SK-N-SH (cell line): ENCODE measurements at regions not wholly inside any gene's neighbourhood (a gene's known extent, or its start where the extent isn't known, plus 50 kb on each side); places are given as distances from the start of the nearest gene placed in this dataset.

Experiments used
- CTCF ChIA-PET: fragments of 300-600, 350-600 bp; formaldehyde crosslinking; extraction: SDS; loops from one replicate; lab custom pipeline; 2021; lab: Yijun Ruan, JAX
- POLR2A ChIA-PET: fragments of 350-600 bp; sonication (Branson Sonifier 250); formaldehyde crosslinking; extraction: SDS; loops from one replicate; lab custom pipeline; 2020; ENCODE audit warnings: antibody characterized with exemption, inconsistent platforms; lab: Yijun Ruan, JAX
- DNase-seq: peaks from one replicate; pipeline ENCODE4 v3.0.0; 2012
- H2AFZ ChIP-seq: fragments of 200-600 bp; sonication (generic); 2 replicates; pipeline ENCODE4 v1.8.1; 2016; ENCODE audit warnings: antibody characterized with exemption, mild to moderate bottlenecking, low read depth
- H3F3A ChIP-seq: fragments of 200-600 bp; sonication (generic); replicated peaks from 2 replicates; pipeline ENCODE3; 2016; ENCODE audit warnings: antibody characterized with exemption, mild to moderate bottlenecking; ENCODE audit not compliant: insufficient read depth
- H3K27ac ChIP-seq, 2 experiments: fragments of 200-500 bp in 1 of 2; fragments of 200-600 bp in 1 of 2; sonication (Bioruptor generic) in 1 of 2; sonication (generic), shearing (Covaris generic) in 1 of 2; 2 replicates each; pipeline versions ENCODE4 v1.5.1 to v1.6.1; 2014 to 2016; ENCODE audit warnings: low read depth in 2 of 2, inconsistent platforms in 1 of 2, low read length in 1 of 2, mild to moderate bottlenecking in 1 of 2, mixed read lengths in 1 of 2
- H3K27me3 ChIP-seq: fragments of 200-600 bp; sonication (generic), shearing (Covaris generic); 2 replicates; pipeline ENCODE4 v1.6.1; 2016; ENCODE audit warnings: mixed run types; ENCODE audit not compliant: insufficient read depth
- H3K36me3 ChIP-seq, 2 experiments: fragments of 200-500 bp in 1 of 2; fragments of 200-600 bp in 1 of 2; sonication (Bioruptor generic) in 1 of 2; sonication (generic) in 1 of 2; replicated peaks in 1 of 2; 2 replicates each; pipeline versions ENCODE3 to v1.5.1; 2014 to 2016; ENCODE audit warnings: low read length in 1 of 2, mild to moderate bottlenecking in 1 of 2; ENCODE audit not compliant: insufficient read depth in 2 of 2, control insufficient read depth in 1 of 2
- H3K4me1 ChIP-seq, 2 experiments: fragments of 200-500 bp in 1 of 2; fragments of 200-600 bp in 1 of 2; sonication (Bioruptor generic) in 1 of 2; sonication (generic), shearing (Covaris generic) in 1 of 2; 2 replicates each; pipeline versions ENCODE4 v1.5.1 to v1.6.1; 2014 to 2016; ENCODE audit warnings: low read depth in 1 of 2, low read length in 1 of 2, mixed run types in 1 of 2; ENCODE audit not compliant: insufficient read depth in 2 of 2, control insufficient read depth in 1 of 2
- H3K4me2 ChIP-seq: fragments of 200-600 bp; sonication (generic), shearing (Covaris generic); 2 replicates; pipeline ENCODE4 v1.6.1; 2017; ENCODE audit warnings: mixed run types
- H3K4me3 ChIP-seq, 2 experiments: fragments of 200-500 bp in 1 of 2; fragments of 200-600 bp in 1 of 2; sonication (Bioruptor generic) in 1 of 2; sonication (generic), shearing (Covaris generic) in 1 of 2; 2 replicates each; pipeline versions ENCODE4 v1.5.1 to v1.8.1; 2014 to 2016; ENCODE audit warnings: low read depth in 2 of 2, inconsistent platforms in 1 of 2, low read length in 1 of 2, mild to moderate bottlenecking in 1 of 2, mixed read lengths in 1 of 2, moderate library complexity in 1 of 2
- H3K79me2 ChIP-seq: fragments of 200-600 bp; sonication (generic); 2 replicates; pipeline ENCODE4 v1.8.1; 2017; ENCODE audit warnings: mild to moderate bottlenecking; ENCODE audit not compliant: insufficient read depth
- H3K9ac ChIP-seq: fragments of 200-600 bp; sonication (generic); 2 replicates; pipeline ENCODE4 v1.6.1; 2017; ENCODE audit warnings: mixed run types
- H3K9me2 ChIP-seq: fragments of 200-600 bp; sonication (generic); 2 replicates; pipeline ENCODE4 v1.6.1; 2017; ENCODE audit warnings: mixed run types
- H3K9me3 ChIP-seq: fragments of 200-600 bp; sonication (generic); 2 replicates; pipeline ENCODE4 v1.6.1; 2017; ENCODE audit warnings: mixed run types, mild to moderate bottlenecking, moderate library complexity
- H4K20me1 ChIP-seq: fragments of 200-600 bp; sonication (generic); 2 replicates; pipeline ENCODE4 v1.6.1; 2017; ENCODE audit warnings: mild to moderate bottlenecking, mixed run types; ENCODE audit not compliant: insufficient read depth
- CTCF ChIP-seq: fragments of 200-600 bp; sonication (generic); IDR thresholded peaks from 2 replicates; pipeline ENCODE4 v1.6.1; 2017; ENCODE audit warnings: antibody characterized with exemption, mild to moderate bottlenecking, moderate library complexity
- EP300 ChIP-seq, 2 experiments: IDR thresholded peaks; 2 replicates each; pipeline versions ENCODE4 v1.4.0 to v1.6.1; 2012; ENCODE audit warnings: borderline replicate concordance in 1 of 2, low read depth in 1 of 2, low read length in 1 of 2
- EZH2phosphoT487 ChIP-seq: fragments of 200-600 bp; sonication (generic); IDR thresholded peaks from 2 replicates; pipeline ENCODE4 v1.6.1; 2017; ENCODE audit warnings: low read depth, mixed run types, mild to moderate bottlenecking, antibody characterized with exemption, moderate library complexity, borderline replicate concordance
- FOSL2 ChIP-seq: IDR thresholded peaks from 2 replicates; pipeline ENCODE4 v1.4.0; 2012; ENCODE audit warnings: low read depth, mild to moderate bottlenecking, moderate library complexity, borderline replicate concordance
- FOXJ3 ChIP-seq: sonication (generic); formaldehyde crosslinking; IDR thresholded peaks from 2 replicates; pipeline ENCODE4 v1.5.1; 2020; ENCODE audit warnings: mild to moderate bottlenecking, missing genetic modification reagents
- FOXM1 ChIP-seq: IDR thresholded peaks from 2 replicates; pipeline ENCODE4 v1.4.0; 2012; ENCODE audit warnings: low read depth, mild to moderate bottlenecking
- IRF3 ChIP-seq: fragments of 150-350 bp; IDR thresholded peaks from 2 replicates; pipeline ENCODE4 v1.6.1; 2016; ENCODE audit warnings: mild to moderate bottlenecking, low read depth, low read length
- MAX ChIP-seq: IDR thresholded peaks from 2 replicates; pipeline ENCODE4 v1.4.0; 2012; ENCODE audit warnings: low read depth
- MXI1 ChIP-seq: IDR thresholded peaks from 2 replicates; pipeline ENCODE4 v1.6.1; 2012; ENCODE audit warnings: mild to moderate bottlenecking, low read depth, low read length, improper control_type of control experiment
- NFIC ChIP-seq: IDR thresholded peaks from 2 replicates; pipeline ENCODE4 v1.4.0; 2012; ENCODE audit warnings: borderline replicate concordance
- POLR2AphosphoS5 ChIP-seq: IDR thresholded peaks from 2 replicates; pipeline ENCODE4 v1.6.1; 2012; ENCODE audit warnings: low read depth, low read length
- RAD21 ChIP-seq: IDR thresholded peaks from 2 replicates; pipeline ENCODE4 v1.6.1; 2012; ENCODE audit warnings: mild to moderate bottlenecking, low read length
- RCOR1 ChIP-seq: fragments of 150-350 bp; IDR thresholded peaks from 2 replicates; pipeline ENCODE4 v1.6.1; 2017; ENCODE audit warnings: antibody characterized with exemption, low read length
- RFX5 ChIP-seq: IDR thresholded peaks from 2 replicates; pipeline ENCODE4 v1.6.1; 2012; ENCODE audit warnings: mild to moderate bottlenecking, improper control_type of control experiment, low read length
- TAF1 ChIP-seq: IDR thresholded peaks from 2 replicates; pipeline ENCODE4 v1.6.1; 2012; ENCODE audit warnings: low read depth, mild to moderate bottlenecking, low read length, moderate library complexity, borderline replicate concordance
- TCF12 ChIP-seq: IDR thresholded peaks from 2 replicates; pipeline ENCODE4 v1.4.0; 2012
- TEAD4 ChIP-seq: IDR thresholded peaks from 2 replicates; pipeline ENCODE4 v1.4.0; 2012; ENCODE audit warnings: mild to moderate bottlenecking, borderline replicate concordance; ENCODE audit not compliant: insufficient read depth
- YY1 ChIP-seq: IDR thresholded peaks from 2 replicates; pipeline ENCODE4 v1.4.0; 2012; ENCODE audit warnings: low read depth, mild to moderate bottlenecking
- ZBTB33 ChIP-seq: IDR thresholded peaks from 2 replicates; pipeline ENCODE4 v1.4.0; 2012; ENCODE audit warnings: low read depth, borderline replicate concordance
- WGBS: methylation state at CpG from one replicate; pipeline ENCODE4 v1.1.6; 2017; ENCODE audit warnings: low lambda C conversion rate; 5-methylcytosine and 5-hydroxymethylcytosine counted together
- TF ChIP-seq, protein P1 (sequence below): fragments of 150-350 bp; IDR thresholded peaks from 2 replicates; pipeline ENCODE4 v1.6.1; 2017; ENCODE audit warnings: antibody characterized with exemption, low read length, low read depth, borderline replicate concordance

- TF ChIP-seq RCOR1 (no peak), ZBTB33 (no peak)
These were observed 629.0 kb downstream of the TBC1D22A start (continued) for GRCh38 chr22:47391169-47392053.

- WGBS, result 46% methylated on average over 33 of the region's 44 CpGs
- no peak overlapping the region for H3K27ac ChIP-seq
- H3K9me2 ChIP-seq, result no peaks in the 10 kb centered on the region
- POLR2A ChIA-PET, result no interaction called here
- H4K20me1 ChIP-seq, result no peaks in the 10 kb centered on the region
- no peaks in the 10 kb centered on the region for H3K9me3 ChIP-seq
- H2AFZ ChIP-seq, result no peak overlapping the region
- no peak overlapping the region for H3K9ac ChIP-seq
- no peak overlapping the region for H3K4me2 ChIP-seq
- no peaks in the 10 kb centered on the region for H3K36me3 ChIP-seq
- no peak for DNase-seq
- no peaks in the 10 kb centered on the region for H3K79me2 ChIP-seq
- H3F3A ChIP-seq, result no peaks in the 10 kb centered on the region
- H3K27me3 ChIP-seq, result peaks cover 6% of the 10 kb centered on the region
- H3K4me1 ChIP-seq, result no peaks in the 10 kb centered on the region; a peak in 1 of 4 replicates
- CTCF ChIA-PET, result no interaction called here
- TF ChIP-seq RAD21 (no peak), EZH2phosphoT487 (no peak), FOXM1 (no peak), CTCF (no peak), TCF12 (no peak), NFIC (no peak), TEAD4 (no peak), MXI1 (no peak), EP300 (IDR thresholded peaks at IDR 0.05; ENCODE audit: borderline replicate concordance in 1 of 2, low read depth in 1 of 2, low read length in 1 of 2) (no peak), FOSL2 (no peak), RFX5 (no peak), FOXJ3 (CRISPR knock-in tag) (no peak), IRF3 (no peak), MAX (no peak), POLR2AphosphoS5 (no peak), TAF1 (no peak), ZBTB33 (no peak), YY1 (no peak)
- TF ChIP-seq, protein P1, sequence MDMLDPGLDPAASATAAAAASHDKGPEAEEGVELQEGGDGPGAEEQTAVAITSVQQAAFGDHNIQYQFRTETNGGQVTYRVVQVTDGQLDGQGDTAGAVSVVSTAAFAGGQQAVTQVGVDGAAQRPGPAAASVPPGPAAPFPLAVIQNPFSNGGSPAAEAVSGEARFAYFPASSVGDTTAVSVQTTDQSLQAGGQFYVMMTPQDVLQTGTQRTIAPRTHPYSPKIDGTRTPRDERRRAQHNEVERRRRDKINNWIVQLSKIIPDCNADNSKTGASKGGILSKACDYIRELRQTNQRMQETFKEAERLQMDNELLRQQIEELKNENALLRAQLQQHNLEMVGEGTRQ, result no peak
- no peak overlapping the region for H3K4me3 ChIP-seq
These were observed 627.8 kb downstream of the TBC1D22A start for GRCh38 chr22:47390026-47390970.
